BLaER1 treated with 17β-estradiol and CSF1 and Interleukin-3, amounts not matched to agents 10 nM and 100 nM (cell line): ENCODE measurements at regions not wholly inside any gene's neighbourhood (a gene's known extent, or its start where the extent isn't known, plus 50 kb on each side); places are given as distances from the start of the nearest gene placed in this dataset.

ENCODE experiments used
- H3K27ac ChIP-seq, 11 experiments: shearing (Covaris generic); formaldehyde crosslinking; 2 replicates each; pipeline ENCODE4 v1.8.1; 2022
- H3K27me3 ChIP-seq, 11 experiments: shearing (Covaris generic); formaldehyde crosslinking; 2 replicates each; pipeline ENCODE4 v1.8.1; 2022
- H3K36me3 ChIP-seq, 11 experiments: shearing (Covaris generic); formaldehyde crosslinking; 2 replicates each; pipeline ENCODE4 v1.8.1; 2022
- H3K4me1 ChIP-seq, 10 experiments: shearing (Covaris generic); formaldehyde crosslinking; 2 replicates each; pipeline ENCODE4 v1.8.1; 2022
- H3K4me2 ChIP-seq, 11 experiments: shearing (Covaris generic); formaldehyde crosslinking; 2 replicates each; pipeline ENCODE4 v1.8.1; 2022
- H3K4me3 ChIP-seq, 10 experiments: shearing (Covaris generic); formaldehyde crosslinking; 2 replicates each; pipeline ENCODE4 v1.8.1; 2022
- H3K9ac ChIP-seq, 11 experiments: shearing (Covaris generic); formaldehyde crosslinking; 2 replicates each; pipeline ENCODE4 v1.8.1; 2022
- H3K9me3 ChIP-seq, 11 experiments: shearing (Covaris generic); formaldehyde crosslinking; replicated peaks in 1 of 11; 2 replicates each; pipeline ENCODE4 v1.8.1; 2022
- H4K20me1 ChIP-seq, 11 experiments: shearing (Covaris generic); formaldehyde crosslinking; 2 replicates each; pipeline ENCODE4 v1.8.1; 2022
- Cebpa-rat ChIP-seq, 11 experiments: shearing (Covaris generic); IDR thresholded peaks; 2 replicates each; pipeline ENCODE4 v1.8.1; 2022

- Histone ChIP-seq H3K4me3 (no peak overlapping the region), H3K27me3 (no peaks in the 10 kb centered on the region), H4K20me1 (no peaks in the 10 kb centered on the region), H3K9me3 (peaks cover 0 to 19% (median 0%) of the 10 kb centered on the region in 11 experiments; a peak in 8 of 22 replicates), H3K9ac (no peak overlapping the region), H3K27ac (no peak overlapping the region), H3K36me3 (no peaks in the 10 kb centered on the region), H3K4me2 (no peak overlapping the region), H3K4me1 (peaks cover 0 to 17% (median 0%) of the 10 kb centered on the region in 10 experiments; a peak in 4 of 20 replicates)
- TF ChIP-seq Cebpa-rat (IDR thresholded peaks at IDR 0.05) = no peak
Measured at GRCh38 chr18:64872710-64873458, 724.0 kb upstream of the LINC00305 start.

GRCh38 chr18:64854112-64854511 lies 705.2 kb upstream of the LINC00305 start:
- Histone ChIP-seq H3K27ac (no peak overlapping the region), H3K9me3 (no peaks in the 10 kb centered on the region), H3K9ac (no peak overlapping the region), H3K27me3 (no peaks in the 10 kb centered on the region), H4K20me1 (no peaks in the 10 kb centered on the region), H3K36me3 (no peaks in the 10 kb centered on the region), H3K4me3 (no peak overlapping the region), H3K4me1 (no peaks in the 10 kb centered on the region), H3K4me2 (no peak overlapping the region)
- no peak for TF ChIP-seq Cebpa-rat (IDR thresholded peaks at IDR 0.05)

GRCh38 chr18:64852281-64852680 lies 703.4 kb upstream of the LINC00305 start:
- H3K9me3 ChIP-seq = no peaks in the 10 kb centered on the region
- H3K4me1 ChIP-seq = no peaks in the 10 kb centered on the region
- H3K4me2 ChIP-seq = no peak overlapping the region
- no peaks in the 10 kb centered on the region for H4K20me1 ChIP-seq
- H3K9ac ChIP-seq = no peak overlapping the region
- no peaks in the 10 kb centered on the region for H3K36me3 ChIP-seq
- H3K4me3 ChIP-seq = no peak overlapping the region
- H3K27ac ChIP-seq = no peak overlapping the region
- TF ChIP-seq Cebpa-rat (IDR thresholded peaks at IDR 0.05) = no peak
- H3K27me3 ChIP-seq = no peaks in the 10 kb centered on the region

- no peak overlapping the region for H3K9ac ChIP-seq
- no peak overlapping the region for H3K27ac ChIP-seq
- no peaks in the 10 kb centered on the region for H3K27me3 ChIP-seq
- H3K4me2 ChIP-seq = no peak overlapping the region
- H3K36me3 ChIP-seq = no peaks in the 10 kb centered on the region
- no peaks in the 10 kb centered on the region for H3K4me1 ChIP-seq
- H3K9me3 ChIP-seq = no peaks in the 10 kb centered on the region
- H3K4me3 ChIP-seq = no peak overlapping the region
- TF ChIP-seq Cebpa-rat (IDR thresholded peaks at IDR 0.05) = no peak
- H4K20me1 ChIP-seq = no peaks in the 10 kb centered on the region
Measured at GRCh38 chr18:64851726-64852125, 702.8 kb upstream of the LINC00305 start.

- Histone ChIP-seq H3K36me3 (no peaks in the 10 kb centered on the region), H3K4me2 (no peak overlapping the region), H4K20me1 (no peaks in the 10 kb centered on the region), H3K9ac (no peak overlapping the region), H3K27ac (no peak overlapping the region), H3K4me3 (no peak overlapping the region), H3K27me3 (no peaks in the 10 kb centered on the region), H3K4me1 (no peaks in the 10 kb centered on the region), H3K9me3 (no peaks in the 10 kb centered on the region)
- no peak for TF ChIP-seq Cebpa-rat (IDR thresholded peaks at IDR 0.05)
Measured at GRCh38 chr18:64850791-64851190, 701.9 kb upstream of the LINC00305 start.

- H3K4me1 ChIP-seq = no peaks in the 10 kb centered on the region
- no peak overlapping the region for H3K27ac ChIP-seq
- H3K4me3 ChIP-seq = no peak overlapping the region
- no peaks in the 10 kb centered on the region for H3K36me3 ChIP-seq
- no peaks in the 10 kb centered on the region for H4K20me1 ChIP-seq
- no peak for TF ChIP-seq Cebpa-rat (IDR thresholded peaks at IDR 0.05)
- no peaks in the 10 kb centered on the region for H3K27me3 ChIP-seq
- no peak overlapping the region for H3K4me2 ChIP-seq
- H3K9me3 ChIP-seq = no peaks in the 10 kb centered on the region
- no peak overlapping the region for H3K9ac ChIP-seq
Measured at GRCh38 chr18:64840911-64841701, 692.2 kb upstream of the LINC00305 start.

GRCh38 chr18:64810354-64810753 lies 661.5 kb upstream of the LINC00305 start:
- Histone ChIP-seq H3K4me3 (no peak overlapping the region), H3K4me1 (no peaks in the 10 kb centered on the region), H3K36me3 (no peaks in the 10 kb centered on the region), H3K27me3 (no peaks in the 10 kb centered on the region), H3K9ac (no peak overlapping the region), H3K4me2 (no peak overlapping the region), H3K9me3 (peaks cover 0 to 18% (median 8%) of the 10 kb centered on the region in 11 experiments; a peak in 5 of 22 replicates), H4K20me1 (no peaks in the 10 kb centered on the region), H3K27ac (no peak overlapping the region)
- no peak for TF ChIP-seq Cebpa-rat (IDR thresholded peaks at IDR 0.05)

GRCh38 chr18:64809801-64810200 lies 660.9 kb upstream of the LINC00305 start:
- TF ChIP-seq Cebpa-rat (IDR thresholded peaks at IDR 0.05) = no peak
- Histone ChIP-seq H3K4me3 (no peak overlapping the region), H3K27me3 (no peaks in the 10 kb centered on the region), H3K9me3 (peaks cover 0 to 18% (median 8%) of the 10 kb centered on the region in 11 experiments; a peak in 5 of 22 replicates), H3K36me3 (no peaks in the 10 kb centered on the region), H3K4me2 (no peak overlapping the region), H3K4me1 (no peaks in the 10 kb centered on the region), H3K27ac (no peak overlapping the region), H4K20me1 (no peaks in the 10 kb centered on the region), H3K9ac (no peak overlapping the region)

GRCh38 chr18:64807560-64807959 lies 658.7 kb upstream of the LINC00305 start:
- TF ChIP-seq Cebpa-rat (IDR thresholded peaks at IDR 0.05) = no peak
- Histone ChIP-seq H3K4me3 (no peak overlapping the region), H3K36me3 (no peaks in the 10 kb centered on the region), H3K4me2 (no peak overlapping the region), H3K9ac (no peak overlapping the region), H3K4me1 (no peaks in the 10 kb centered on the region), H3K9me3 (0 out of 22 replicates have a peak, but pooled peaks cover 0 to under 1% (median 0%) of the 10 kb centered on the region in 11 experiments), H4K20me1 (no peaks in the 10 kb centered on the region), H3K27ac (no peak overlapping the region), H3K27me3 (no peaks in the 10 kb centered on the region)
